HFF-Myc (cell line): ENCODE measurements at regions not wholly inside any gene's neighbourhood (a gene's known extent, or its start where the extent isn't known, plus 50 kb on each side); places are given as distances from the start of the nearest gene placed in this dataset.

ENCODE experiments used
- DNase-seq: peaks from one replicate; pipeline ENCODE4 v3.0.0-alpha.2; 2011; ENCODE audit warnings: low read depth; ENCODE audit errors: extremely low read depth
- H3K4me3 ChIP-seq: replicated peaks from 2 replicates; pipeline ENCODE4 v1.5.1; 2011; ENCODE audit warnings: low read depth, mild to moderate bottlenecking, control low read depth, low read length
- TF ChIP-seq, protein P1 (sequence below): IDR thresholded peaks from 2 replicates; pipeline ENCODE4 v1.5.1; 2012; ENCODE audit warnings: mild to moderate bottlenecking, low read depth, low read length, control low read depth; ENCODE audit errors: missing control alignments

DNA sequence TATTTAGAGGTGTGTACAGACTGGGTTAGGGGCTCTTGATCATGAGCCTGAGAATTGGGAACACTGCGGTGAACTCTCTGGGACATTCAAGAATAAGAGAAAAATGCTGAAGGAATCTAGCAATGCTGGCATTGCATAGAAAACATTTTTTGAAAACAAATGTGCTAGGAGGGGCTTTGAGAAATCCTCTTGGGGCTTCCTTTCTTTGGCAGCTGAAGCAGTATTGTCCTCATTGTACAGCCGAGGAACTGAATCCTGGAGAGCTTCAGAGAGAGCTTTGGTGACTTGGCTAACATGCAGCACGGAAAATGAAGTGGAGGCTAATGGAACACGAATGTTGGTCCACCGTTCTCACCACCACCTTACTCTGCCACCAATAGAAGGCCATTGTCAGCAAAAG lies 107.3 kb upstream of the EFEMP1 start:
- no peak for DNase-seq
- TF ChIP-seq, protein P1, sequence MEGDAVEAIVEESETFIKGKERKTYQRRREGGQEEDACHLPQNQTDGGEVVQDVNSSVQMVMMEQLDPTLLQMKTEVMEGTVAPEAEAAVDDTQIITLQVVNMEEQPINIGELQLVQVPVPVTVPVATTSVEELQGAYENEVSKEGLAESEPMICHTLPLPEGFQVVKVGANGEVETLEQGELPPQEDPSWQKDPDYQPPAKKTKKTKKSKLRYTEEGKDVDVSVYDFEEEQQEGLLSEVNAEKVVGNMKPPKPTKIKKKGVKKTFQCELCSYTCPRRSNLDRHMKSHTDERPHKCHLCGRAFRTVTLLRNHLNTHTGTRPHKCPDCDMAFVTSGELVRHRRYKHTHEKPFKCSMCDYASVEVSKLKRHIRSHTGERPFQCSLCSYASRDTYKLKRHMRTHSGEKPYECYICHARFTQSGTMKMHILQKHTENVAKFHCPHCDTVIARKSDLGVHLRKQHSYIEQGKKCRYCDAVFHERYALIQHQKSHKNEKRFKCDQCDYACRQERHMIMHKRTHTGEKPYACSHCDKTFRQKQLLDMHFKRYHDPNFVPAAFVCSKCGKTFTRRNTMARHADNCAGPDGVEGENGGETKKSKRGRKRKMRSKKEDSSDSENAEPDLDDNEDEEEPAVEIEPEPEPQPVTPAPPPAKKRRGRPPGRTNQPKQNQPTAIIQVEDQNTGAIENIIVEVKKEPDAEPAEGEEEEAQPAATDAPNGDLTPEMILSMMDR = no peak
- no peak overlapping the region for H3K4me3 ChIP-seq

DNA sequence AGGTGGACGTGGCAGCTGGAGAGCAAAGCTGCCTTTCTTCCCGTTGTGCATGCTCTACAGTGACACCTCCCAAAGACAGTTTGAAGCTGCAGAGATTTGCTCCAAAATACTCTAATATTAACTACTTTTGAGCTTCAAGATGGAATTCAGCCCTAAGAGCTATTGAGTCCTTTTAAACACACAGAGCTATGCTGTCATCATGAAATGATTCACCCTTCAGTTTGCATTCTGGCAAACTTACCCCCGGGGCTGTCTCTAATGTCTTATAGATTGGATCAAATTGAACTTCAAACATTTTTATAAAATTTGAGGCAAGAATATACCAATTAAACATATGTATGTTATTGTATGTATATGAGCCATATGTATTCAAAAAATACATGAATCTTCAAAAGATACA lies 110.7 kb upstream of the EFEMP1 start:
- H3K4me3 ChIP-seq = no peak overlapping the region
- TF ChIP-seq, protein P1 = no peak
- no peak for DNase-seq

DNA sequence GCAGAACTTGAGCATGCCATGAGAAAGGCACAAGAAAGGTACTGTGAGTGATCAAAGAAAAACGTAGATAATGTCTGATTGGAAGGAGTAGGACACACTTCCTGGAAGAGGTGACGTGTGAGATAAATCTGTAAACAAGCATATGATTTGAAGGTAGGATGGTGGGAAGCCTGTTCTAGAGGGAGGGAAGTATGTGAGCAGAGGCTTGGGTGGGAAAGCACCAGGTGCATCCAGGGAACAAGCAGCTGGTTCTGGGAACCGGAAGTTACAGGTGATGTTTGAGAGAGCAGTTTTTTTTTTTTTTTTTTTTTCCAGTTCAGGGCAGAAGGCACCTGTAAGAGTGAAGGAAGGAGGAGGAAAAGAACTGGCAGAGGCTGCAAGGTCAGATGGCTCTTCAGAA lies 116.6 kb upstream of the EFEMP1 start:
- DNase-seq = no peak
- TF ChIP-seq, protein P1 = no peak
- H3K4me3 ChIP-seq = no peak overlapping the region

DNA sequence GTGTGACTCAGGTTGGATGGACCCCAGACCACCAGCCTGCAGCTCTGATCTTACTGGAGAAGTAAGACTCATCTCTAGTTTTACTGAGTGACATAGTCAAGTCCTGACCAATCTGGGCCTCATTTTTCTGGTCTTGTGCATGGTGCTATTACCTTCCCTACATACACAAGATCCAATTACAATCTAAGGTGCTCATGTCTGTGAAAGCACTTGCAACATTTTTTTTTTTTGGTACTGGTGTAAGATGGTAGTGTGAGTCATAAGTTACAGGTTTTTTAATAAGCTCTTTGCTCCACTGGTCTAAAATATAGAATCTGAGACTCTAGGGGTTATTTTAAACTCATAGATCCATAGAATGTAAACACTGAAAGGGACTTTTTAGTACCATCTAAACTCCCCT lies 117.3 kb upstream of the EFEMP1 start:
- no peak for DNase-seq
- TF ChIP-seq, protein P1 = no peak

DNA sequence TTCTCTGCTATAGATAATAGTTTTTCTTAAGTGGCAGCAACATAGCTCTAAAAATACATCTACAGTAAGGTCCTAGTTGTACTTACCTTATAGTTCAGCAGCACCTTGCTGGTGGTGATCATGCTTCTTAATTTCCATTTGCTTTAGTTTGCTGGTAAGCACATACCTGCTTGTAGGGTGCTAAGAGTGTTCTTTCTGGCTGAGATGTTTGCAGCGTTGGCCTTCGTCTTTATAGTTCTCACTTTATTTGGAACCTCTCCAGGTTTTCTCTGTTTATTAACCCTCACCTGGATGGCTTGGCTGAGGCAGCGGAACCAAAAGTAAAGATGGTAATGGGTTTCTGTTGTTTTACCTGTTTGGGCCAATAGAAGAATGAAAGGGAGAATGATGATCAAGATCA lies 123.6 kb upstream of the EFEMP1 start:
- no peak for DNase-seq
- no peak overlapping the region for H3K4me3 ChIP-seq
- TF ChIP-seq, protein P1 = no peak

More for the DNA sequence above, 117.3 kb upstream of the EFEMP1 start:
- no peak overlapping the region for H3K4me3 ChIP-seq

DNA sequence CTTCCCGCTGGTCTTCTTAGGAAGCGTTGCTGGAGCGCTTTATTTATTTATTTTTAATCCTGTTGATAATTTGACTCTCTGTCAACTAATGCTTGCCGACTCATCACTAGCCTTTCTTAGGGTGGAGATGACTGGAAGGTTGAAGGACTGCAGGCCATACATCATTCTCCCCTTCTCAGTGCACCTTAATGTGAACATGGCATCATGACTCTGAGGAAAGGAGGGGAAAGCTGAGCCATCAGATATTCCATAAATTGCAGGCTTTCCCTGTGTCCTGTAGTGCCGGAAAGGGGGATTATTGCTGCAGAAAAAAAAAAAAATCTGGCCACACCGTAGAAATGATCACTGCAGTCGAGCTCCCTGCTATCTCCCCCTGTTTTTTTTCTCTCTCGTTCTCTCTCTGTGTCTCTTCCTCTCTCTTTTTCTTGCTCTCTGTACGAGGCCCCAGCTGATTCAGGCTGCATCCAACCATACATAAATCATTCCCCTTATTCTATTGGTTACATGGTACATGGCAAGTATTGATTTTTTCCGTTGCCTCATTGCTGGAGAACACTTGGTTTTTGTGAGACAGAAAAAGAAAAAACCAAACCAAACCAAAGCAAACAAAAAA lies 125.8 kb upstream of the EFEMP1 start:
- TF ChIP-seq, protein P1 = no peak
- DNase-seq = no peak
- H3K4me3 ChIP-seq = no peak overlapping the region

DNA sequence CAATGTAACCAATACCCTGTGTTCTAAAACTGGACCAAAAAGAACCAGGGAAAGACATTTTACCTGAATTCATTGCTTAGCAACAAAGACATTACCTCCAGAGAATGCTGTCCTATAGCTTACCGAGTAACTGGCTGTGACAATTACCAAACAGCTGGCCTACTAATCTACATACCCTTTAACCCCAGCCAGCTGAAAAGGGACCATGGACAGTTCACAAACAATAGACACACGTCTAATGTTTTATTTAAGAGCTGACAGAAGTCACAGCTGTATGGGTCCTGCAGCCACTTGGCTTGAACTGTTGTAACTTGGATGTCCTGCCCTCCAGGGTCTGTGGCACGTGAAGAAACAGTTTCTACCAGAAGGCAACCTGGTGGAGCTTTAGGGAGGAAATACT lies 130.1 kb upstream of the EFEMP1 start:
- H3K4me3 ChIP-seq = no peak overlapping the region
- TF ChIP-seq, protein P1 = no peak
- DNase-seq = no peak
